OCI-LY3 (cell line): ENCODE measurements at regions not wholly inside any gene's neighbourhood (a gene's known extent, or its start where the extent isn't known, plus 50 kb on each side); places are given as distances from the start of the nearest gene placed in this dataset.

ENCODE experiments used
- EZH2phosphoT487 ChIP-seq: fragments of 200-600 bp; shearing (Covaris generic); IDR thresholded peaks from 2 replicates; pipeline ENCODE4 v1.6.1; 2018; ENCODE audit warnings: antibody characterized with exemption, mixed run types, low read depth
- TF ChIP-seq, protein P1 (sequence below): fragments of 200-600, 300-600 bp; sonication (generic); IDR thresholded peaks from 2 replicates; pipeline ENCODE4 v1.5.1; 2014; ENCODE audit warnings: antibody characterized with exemption, low read length, low read depth

DNA sequence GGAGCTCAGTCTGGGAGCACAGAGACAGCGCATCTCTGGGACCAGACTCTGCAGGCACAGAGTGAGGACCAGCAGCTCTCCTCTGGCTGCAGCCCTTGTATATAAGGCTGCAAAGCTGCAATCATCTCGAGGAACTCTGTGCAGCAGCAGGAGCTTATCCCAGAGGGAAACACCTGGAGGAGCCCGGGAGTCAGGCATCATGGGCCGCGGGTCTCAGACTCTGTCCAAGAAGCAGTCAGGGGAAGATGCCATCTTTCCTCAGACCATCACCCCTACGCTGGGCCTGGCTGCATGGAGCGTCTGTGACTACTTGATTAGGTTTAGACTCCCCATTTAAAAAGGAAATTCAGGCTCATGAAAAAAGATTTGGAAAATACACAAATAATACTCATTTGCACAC lies 122.0 kb downstream of the IRF8 start:
- TF ChIP-seq, protein P1, sequence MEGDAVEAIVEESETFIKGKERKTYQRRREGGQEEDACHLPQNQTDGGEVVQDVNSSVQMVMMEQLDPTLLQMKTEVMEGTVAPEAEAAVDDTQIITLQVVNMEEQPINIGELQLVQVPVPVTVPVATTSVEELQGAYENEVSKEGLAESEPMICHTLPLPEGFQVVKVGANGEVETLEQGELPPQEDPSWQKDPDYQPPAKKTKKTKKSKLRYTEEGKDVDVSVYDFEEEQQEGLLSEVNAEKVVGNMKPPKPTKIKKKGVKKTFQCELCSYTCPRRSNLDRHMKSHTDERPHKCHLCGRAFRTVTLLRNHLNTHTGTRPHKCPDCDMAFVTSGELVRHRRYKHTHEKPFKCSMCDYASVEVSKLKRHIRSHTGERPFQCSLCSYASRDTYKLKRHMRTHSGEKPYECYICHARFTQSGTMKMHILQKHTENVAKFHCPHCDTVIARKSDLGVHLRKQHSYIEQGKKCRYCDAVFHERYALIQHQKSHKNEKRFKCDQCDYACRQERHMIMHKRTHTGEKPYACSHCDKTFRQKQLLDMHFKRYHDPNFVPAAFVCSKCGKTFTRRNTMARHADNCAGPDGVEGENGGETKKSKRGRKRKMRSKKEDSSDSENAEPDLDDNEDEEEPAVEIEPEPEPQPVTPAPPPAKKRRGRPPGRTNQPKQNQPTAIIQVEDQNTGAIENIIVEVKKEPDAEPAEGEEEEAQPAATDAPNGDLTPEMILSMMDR, result no peak
- no peak for TF ChIP-seq EZH2phosphoT487
